Medulla oblongata (tissue), 1 donor: ENCODE measurements at regions not wholly inside any gene's neighbourhood (a gene's known extent, or its start where the extent isn't known, plus 50 kb on each side); places are given as distances from the start of the nearest gene placed in this dataset.

ENCODE experiments used
- DNase-seq: peaks from one replicate; pipeline ENCODE4 v3.0.0-alpha.2; 2015; ENCODE audit errors: extremely low spot score

DNA sequence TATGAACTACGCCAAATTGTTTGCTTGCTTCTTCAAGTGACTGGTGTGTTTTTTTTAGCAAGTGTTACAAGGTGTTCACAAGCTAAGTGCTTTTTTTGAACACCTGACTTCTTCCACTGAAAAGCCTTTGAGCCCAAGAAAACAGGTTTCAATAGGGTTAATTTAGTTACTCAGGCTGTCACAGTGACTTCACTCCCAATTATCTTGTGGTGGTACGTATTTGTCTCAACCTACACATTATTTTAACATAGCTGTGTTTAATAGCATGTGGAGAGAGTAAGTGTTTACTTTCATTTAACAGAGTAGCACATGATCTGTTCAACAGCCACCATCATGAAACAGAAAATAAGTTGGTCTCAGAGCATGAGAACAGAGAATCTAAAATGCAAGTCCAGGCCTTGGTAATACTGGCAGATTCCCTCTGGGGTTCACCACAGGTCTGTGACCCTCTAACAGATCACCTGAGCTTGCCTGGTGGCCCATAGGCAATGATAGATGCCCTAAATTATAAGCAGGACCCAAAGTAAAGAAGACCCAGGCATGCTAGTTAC lies 267.7 kb upstream of the SMARCA2 start:
- DNase-seq = no peak

DNA sequence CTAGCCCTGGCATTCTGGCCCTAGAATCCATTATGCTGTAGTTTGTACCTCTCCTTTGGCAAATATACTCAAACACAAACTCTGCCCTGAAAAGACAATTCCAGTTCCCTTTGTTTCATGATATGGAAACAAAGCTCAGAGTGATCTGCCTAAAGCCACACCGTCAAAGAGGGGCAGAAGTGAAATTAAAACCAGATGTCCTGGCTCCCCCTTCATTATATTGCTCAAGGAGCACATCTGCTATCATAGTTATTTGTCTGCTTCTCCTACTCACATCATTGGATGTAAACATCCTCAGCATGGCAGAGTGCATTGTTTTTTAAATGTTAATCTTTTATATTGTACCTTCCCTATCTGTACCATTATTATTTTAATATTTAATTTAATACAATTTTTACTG lies 266.7 kb upstream of the SMARCA2 start:
- DNase-seq = no peak

GRCh38 chr9:1757186-1757585 lies 258.0 kb upstream of the SMARCA2 start:
- no peak for DNase-seq

- DNase-seq = no peak
Observed at GRCh38 chr9:1759009-1759408, 256.1 kb upstream of the SMARCA2 start.

GRCh38 chr9:1759771-1760300 lies 255.3 kb upstream of the SMARCA2 start:
- no peak for DNase-seq

DNA sequence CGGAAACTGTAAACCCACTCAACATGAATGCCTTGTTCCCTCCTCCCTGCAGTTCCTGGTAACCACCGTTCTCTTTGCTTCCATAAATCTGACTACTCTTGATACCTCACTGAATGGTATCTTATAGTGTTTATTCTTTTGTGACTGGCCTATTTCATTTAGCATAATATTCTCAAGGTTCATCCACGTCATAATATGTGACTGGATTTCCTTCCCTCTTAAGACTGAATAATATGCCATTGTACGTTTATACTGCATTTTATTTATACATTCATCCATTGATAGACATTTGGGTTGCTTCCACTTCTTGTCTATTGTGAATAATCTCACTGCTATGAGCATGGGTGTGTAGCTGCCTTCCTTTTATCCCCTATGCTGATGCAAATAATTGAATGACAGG lies 253.3 kb upstream of the SMARCA2 start:
- no peak for DNase-seq

GRCh38 chr9:1766042-1766441 lies 249.1 kb upstream of the SMARCA2 start:
- no peak for DNase-seq

DNA sequence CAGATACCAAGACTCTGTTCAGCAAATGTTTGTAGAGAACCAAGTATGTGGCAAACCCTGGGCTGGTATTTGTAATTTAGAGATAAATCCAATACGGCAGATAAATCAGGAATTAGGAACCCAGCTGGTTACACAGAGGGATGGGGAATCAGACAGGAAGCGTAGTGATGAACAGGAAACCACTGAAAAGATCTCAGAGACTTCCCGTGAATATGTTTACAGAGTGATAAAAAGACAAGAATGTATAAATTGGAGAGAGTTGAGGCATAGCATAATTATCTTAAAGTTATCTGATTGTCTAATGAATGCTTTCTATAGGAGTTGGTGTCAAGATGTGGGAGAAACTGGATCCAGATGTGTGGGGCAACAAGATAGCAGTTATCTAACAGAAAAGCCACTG lies 246.6 kb upstream of the SMARCA2 start:
- DNase-seq = no peak

DNA sequence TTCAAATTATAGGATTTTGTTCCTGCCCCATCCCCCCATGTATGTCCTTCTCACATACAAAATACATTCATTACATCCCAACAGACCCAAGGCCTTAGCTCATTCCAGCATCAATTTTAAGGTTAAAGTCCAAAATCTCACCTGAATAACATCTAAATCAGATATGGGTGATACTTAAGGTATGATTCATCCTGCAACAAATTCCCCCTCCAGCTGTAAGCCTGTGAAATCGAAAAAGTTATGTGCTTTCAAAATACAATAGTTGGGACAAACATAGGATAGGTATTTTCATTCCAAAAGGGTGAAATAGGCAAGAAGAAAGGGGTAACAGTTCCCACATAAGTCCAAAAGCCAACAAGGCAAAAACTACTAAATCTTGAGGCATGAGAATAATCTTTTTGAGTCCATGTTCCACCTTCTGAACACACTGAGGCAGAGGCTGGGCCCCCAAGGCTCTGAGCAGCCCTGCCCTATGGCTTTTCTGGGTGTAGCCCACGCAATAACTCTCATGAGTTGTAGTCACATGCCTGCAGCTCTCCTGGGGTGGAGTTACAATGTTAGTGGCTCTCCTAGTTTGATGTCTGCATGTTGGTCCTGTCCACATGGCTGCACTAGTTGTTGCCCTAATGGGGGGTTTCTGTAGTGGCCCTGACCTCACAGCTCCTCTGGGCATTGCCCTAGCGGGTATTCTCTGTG lies 243.9 kb upstream of the SMARCA2 start:
- DNase-seq = no peak

- no peak for DNase-seq
Observed at GRCh38 chr9:1775230-1775629, 239.9 kb upstream of the SMARCA2 start.

DNA sequence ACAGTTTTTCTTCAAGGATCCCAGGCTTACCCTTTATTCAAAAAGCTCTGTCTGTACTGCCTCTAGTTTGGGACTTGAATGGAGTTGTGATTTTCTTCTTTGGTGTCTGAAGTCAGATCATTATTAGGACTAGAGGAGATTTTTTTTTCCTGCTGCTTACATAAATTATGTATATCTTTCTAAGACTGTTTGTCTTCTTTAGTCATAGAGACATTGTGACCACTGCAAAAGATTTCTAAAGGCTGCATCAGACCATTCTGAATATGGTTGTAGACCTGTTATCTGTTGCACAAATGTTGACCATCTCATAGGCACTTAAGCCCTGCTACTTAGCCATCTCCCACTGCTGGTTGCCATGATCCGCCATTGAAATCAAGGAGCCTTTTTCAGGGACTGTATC lies 238.5 kb upstream of the SMARCA2 start:
- no peak for DNase-seq

DNA sequence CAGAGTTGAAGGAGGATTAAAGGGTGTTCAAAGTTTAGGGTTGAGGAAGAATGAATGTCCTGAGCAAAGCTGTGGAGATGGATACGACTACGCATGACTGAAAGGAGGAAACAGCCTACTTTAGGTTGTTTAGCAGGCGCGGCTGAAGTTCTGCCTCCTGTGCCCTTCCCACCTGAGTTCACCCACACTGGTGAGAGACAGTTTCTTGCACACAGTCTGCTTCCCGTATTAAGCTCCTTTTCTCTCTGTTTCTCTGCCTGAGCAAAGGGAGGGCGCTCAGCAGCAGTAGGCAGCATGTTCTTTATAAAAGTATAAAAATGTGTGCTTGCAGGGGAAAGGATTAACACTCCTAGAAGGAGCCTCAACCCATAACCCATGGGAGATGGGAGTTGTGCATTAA lies 224.0 kb upstream of the SMARCA2 start:
- no peak for DNase-seq

- DNase-seq = no peak
Observed at GRCh38 chr9:1794547-1795270, 220.4 kb upstream of the SMARCA2 start.

DNA sequence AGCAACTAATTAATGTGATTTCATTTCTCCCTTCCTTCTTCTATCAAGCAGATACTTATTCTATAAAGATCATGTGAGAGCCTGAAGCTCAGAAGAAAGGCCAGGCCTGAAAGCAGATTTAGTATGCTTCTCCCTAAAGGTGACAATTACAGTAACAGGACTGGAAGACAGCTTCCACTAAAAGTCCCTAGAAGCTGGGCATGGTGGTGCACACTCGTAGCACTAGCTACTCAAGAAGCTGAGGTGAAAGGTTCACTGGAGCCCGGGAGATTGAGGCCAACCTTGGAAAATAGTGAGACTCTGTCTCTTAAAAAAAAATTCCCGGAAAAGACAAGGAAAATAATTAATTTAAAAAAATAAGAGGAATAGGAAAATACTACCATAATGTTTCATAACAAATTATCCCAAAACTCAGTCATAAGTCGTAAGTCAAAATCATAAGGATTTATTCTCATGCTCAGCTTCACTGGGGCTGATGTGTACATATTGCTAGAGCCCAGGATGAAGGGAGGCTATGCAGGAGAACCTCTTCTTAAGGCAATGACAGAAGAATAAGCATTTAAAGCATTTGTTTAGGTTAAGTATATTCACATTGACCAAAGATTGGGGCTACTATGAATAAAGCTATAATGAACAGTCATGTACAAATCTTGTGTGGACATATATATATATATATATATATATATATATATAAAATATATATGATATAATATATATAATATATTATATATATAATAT lies 210.8 kb upstream of the SMARCA2 start:
- no peak for DNase-seq

DNA sequence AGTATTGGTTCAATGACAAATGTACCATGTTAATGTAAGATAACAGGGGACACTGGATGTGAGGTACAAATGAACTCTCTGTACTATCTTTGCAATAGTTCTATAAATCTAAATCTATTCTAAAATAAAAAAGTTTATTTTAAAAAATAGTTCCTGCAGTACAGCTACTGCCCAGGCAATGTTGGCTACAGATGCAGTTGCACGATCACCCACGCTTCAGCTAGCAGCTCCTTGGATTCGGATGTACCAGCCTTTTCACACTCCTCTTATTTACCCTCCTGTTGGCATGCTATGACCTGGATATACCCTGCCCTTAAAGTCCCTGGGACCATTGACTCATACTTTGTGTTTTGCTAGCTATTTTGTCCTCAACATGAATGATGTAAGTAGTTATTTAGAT lies 185.4 kb upstream of the SMARCA2 start:
- no peak for DNase-seq

GRCh38 chr9:1832960-1833359 lies 182.2 kb upstream of the SMARCA2 start:
- DNase-seq = no peak

DNA sequence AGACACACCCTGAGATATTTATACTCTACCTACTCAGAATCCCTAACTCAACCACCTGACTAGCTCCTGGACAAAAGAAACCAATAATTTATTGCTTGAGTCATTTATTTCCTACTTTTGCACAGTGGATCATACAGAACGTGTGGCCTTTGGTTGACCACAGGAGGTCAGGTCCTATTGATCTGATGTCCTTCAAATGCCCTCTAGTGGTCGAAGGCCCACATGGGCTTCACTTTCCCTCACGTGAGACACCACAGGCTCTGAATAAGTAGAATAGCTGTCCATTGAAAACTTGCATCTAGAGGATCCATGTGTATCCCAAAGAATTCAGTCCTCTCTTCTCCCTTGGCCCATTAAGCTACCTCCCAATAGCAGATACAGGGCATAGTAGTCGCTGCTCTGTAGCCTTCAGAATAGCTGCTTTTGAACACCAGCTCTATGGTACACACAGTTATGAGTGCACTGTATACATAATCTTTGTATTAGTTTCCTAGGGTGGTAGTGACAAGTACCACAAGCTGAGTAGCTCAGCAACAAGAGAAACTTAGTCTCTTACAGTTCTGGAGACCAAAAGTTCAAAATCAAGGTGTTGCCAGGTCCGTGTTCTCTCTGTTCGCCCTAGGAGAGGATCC lies 177.6 kb upstream of the SMARCA2 start:
- peak; percentile 34 for DNase-seq

- no peak for DNase-seq
Observed at GRCh38 chr9:1839909-1840308, 175.2 kb upstream of the SMARCA2 start.

GRCh38 chr9:1845425-1845824 lies 169.7 kb upstream of the SMARCA2 start:
- DNase-seq = no peak

GRCh38 chr9:1855726-1856125 lies 159.4 kb upstream of the SMARCA2 start:
- no peak for DNase-seq

DNA sequence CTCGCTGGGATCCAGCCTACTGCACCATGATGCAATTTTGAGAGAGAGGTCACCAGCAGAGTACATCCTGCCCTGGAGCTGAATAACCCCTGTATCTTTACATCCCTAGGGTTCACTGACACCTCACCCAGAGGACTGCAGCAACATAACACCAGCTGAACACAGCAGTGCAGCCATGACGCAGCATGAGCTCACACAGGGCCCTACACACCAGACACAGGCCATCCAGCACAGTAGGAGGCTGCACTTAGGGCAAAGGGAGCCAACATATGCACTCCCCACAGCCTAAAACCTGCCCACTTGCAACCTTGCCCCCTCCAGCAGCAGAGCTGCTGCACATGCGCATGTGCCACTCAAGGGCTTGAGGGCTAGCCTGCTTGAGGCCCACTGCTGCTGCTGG lies 157.3 kb upstream of the SMARCA2 start:
- DNase-seq = no peak

- no peak for DNase-seq
Observed at GRCh38 chr9:1869843-1870242, 145.3 kb upstream of the SMARCA2 start.
